ENCODE measurements at regions not wholly inside any gene's neighbourhood (a gene's known extent, or its start where the extent isn't known, plus 50 kb on each side); places are given as distances from the start of the nearest gene placed in this dataset.

DNA sequence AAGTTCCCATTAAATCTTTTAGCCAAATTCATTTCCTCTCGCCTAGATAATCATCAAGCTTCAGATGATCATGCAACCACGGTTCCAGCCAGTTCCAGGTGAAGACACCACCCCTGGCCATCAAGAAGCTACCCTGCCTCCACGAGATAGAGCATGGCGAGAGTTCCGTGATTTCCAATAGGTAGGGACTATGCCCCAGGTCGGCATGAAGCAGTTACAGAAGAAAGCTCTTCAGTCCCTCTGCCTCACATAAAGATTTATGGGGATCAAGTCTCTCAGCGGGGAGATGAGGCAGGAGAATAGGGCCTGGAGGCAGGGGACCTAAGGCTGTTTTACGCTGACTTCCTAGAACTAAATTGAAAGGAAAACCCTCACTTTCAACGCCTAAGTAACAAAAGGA is 183.9 kb downstream of the OR13H1 start:
- ChIA-PET CTCF (no interaction called here), POLR2A (no interaction called here)
- peaks cover under 1 to 20% (median 9%) of the 10 kb centered on the region in 5 experiments for H3K9me3 ChIP-seq (ENCODE audit: control extremely low read depth in 1 of 5, control insufficient read depth in 4 of 5, insufficient read depth in 2 of 5, low read depth in 1 of 5, low read length in 4 of 5)
- no peak for DNase-seq
- 66% methylated on average over 9 of the region's 9 CpGs for WGBS (ENCODE audit: insufficient coverage)
- H3K4me3 ChIP-seq (ENCODE audit: control insufficient read depth in 1 of 7, extremely low read depth in 1 of 7, insufficient read depth in 4 of 7, low read depth in 2 of 7, low read length in 6 of 7) = peak overlapping the region in 3 of 7 experiments; percentile 69 to 82 (median 74)
- peaks cover 0 to 18% (median 1%) of the 10 kb centered on the region in 4 experiments for H3K36me3 ChIP-seq (ENCODE audit: control insufficient read depth in 4 of 4, insufficient read depth in 4 of 4, low read length in 3 of 4)
- no peak overlapping the region for H3K27ac ChIP-seq (ENCODE audit: insufficient read depth in 1 of 2, low read depth in 1 of 2, low read length in 2 of 2, poor library complexity in 1 of 2, severe bottlenecking in 2 of 2)
- no peaks in the 10 kb centered on the region for H3K27me3 ChIP-seq (replicated peaks in 2 of 5; ENCODE audit: control insufficient read depth in 4 of 5, insufficient read depth in 5 of 5, low read length in 4 of 5)
- H3K4me1 ChIP-seq (ENCODE audit: control extremely low read depth in 1 of 4, control insufficient read depth in 4 of 4, insufficient read depth in 4 of 4, low read length in 3 of 4) = peaks cover 0 to 9% (median 0%) of the 10 kb centered on the region in 4 experiments

DNA sequence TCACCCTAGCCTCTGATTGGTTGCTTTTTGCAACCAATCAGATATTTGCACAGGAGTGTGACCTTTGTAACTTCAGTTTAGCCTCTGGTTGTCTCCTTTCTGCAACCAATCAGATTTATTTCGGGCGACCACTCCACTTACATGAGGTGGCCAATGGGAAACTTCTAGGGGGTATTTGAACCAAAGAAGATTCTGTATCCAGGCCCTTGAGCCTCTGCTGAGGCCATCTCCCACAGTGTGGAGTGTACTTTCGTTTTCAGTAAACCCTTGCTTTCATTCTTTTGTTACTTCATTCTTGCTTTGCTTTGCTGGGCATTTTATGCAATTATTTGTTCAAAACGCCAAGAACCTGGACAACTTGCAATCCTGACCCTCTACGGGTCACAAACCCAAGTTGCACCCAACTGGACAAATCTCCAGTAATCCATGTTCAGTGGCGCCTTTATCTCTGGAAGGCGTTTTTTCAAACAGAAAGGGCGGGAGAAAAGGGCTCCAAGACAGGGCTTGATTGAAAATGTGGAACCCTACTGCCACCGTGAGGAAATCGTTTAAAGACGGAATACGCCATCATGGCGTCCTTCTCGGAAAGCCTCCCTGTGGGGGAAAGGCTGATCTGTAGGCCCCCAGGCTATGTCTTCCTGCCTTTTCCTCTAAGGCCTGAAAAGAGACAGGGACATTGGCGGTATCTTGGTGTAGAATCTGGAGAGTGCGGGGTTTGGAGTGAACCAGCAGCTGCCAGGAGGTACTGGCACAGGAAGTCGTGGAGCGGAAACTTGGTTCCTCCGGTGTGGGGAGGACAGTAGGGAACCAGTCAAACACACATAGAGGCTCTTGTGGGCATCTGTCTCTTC is 184.6 kb downstream of the OR13H1 start:
- H3K4me1 ChIP-seq (ENCODE audit: control extremely low read depth in 1 of 4, control insufficient read depth in 4 of 4, insufficient read depth in 4 of 4, low read length in 3 of 4) = peaks cover 0 to 9% (median 0%) of the 10 kb centered on the region in 4 experiments
- peak in 2 of 3 donors; percentile 90 to 95 for DNase-seq
- ChIA-PET POLR2A (no interaction called here), CTCF (no interaction called here)
- H3K4me3 ChIP-seq (ENCODE audit: control insufficient read depth in 1 of 7, extremely low read depth in 1 of 7, insufficient read depth in 4 of 7, low read depth in 2 of 7, low read length in 6 of 7) = peak overlapping the region in 5 of 7 experiments; percentile 37 to 82 (median 69)
- H3K27ac ChIP-seq (ENCODE audit: insufficient read depth in 1 of 2, low read depth in 1 of 2, low read length in 2 of 2, poor library complexity in 1 of 2, severe bottlenecking in 2 of 2) = peak overlapping the region; percentile 12 to 67
- 62% methylated on average over 15 of the region's 19 CpGs for WGBS (ENCODE audit: insufficient coverage)
- H3K9me3 ChIP-seq (ENCODE audit: control extremely low read depth in 1 of 5, control insufficient read depth in 4 of 5, insufficient read depth in 2 of 5, low read depth in 1 of 5, low read length in 4 of 5) = peaks cover 2 to 20% (median 9%) of the 10 kb centered on the region in 5 experiments
- H3K36me3 ChIP-seq (ENCODE audit: control insufficient read depth in 4 of 4, insufficient read depth in 4 of 4, low read length in 3 of 4) = peaks cover 0 to 18% (median 1%) of the 10 kb centered on the region in 4 experiments
- H3K27me3 ChIP-seq (replicated peaks in 2 of 5; ENCODE audit: control insufficient read depth in 4 of 5, insufficient read depth in 5 of 5, low read length in 4 of 5) = no peaks in the 10 kb centered on the region

DNA sequence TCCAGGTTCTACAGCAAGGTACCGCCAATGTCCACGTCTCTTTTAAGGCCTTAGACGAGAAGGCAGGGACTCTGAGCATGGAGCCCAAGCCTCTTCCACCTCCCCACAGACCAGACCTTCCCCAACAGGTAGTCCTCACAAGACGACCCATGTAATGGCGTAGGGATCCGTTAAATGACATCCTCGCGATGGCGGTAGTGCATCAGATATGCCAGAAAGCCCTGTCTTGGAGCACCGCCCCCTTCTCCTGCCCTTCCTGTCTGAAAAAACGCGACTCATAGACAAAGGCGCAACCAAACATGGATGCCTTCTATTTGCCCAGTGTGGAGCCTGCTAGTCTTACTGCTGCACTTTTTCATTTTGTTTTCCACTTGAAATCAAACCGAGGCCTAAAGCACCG is 185.4 kb downstream of the OR13H1 start:
- H3K4me3 ChIP-seq (ENCODE audit: control insufficient read depth in 1 of 7, extremely low read depth in 1 of 7, insufficient read depth in 4 of 7, low read depth in 2 of 7, low read length in 6 of 7) = peak overlapping the region in 5 of 7 experiments; percentile 37 to 82 (median 69)
- peaks cover 2 to 20% (median 9%) of the 10 kb centered on the region in 5 experiments for H3K9me3 ChIP-seq (ENCODE audit: control extremely low read depth in 1 of 5, control insufficient read depth in 4 of 5, insufficient read depth in 2 of 5, low read depth in 1 of 5, low read length in 4 of 5)
- peaks cover 0 to 12% (median 2%) of the 10 kb centered on the region in 4 experiments for H3K4me1 ChIP-seq (ENCODE audit: control extremely low read depth in 1 of 4, control insufficient read depth in 4 of 4, insufficient read depth in 4 of 4, low read length in 3 of 4)
- peaks cover 0 to 23% (median 2%) of the 10 kb centered on the region in 4 experiments for H3K36me3 ChIP-seq (ENCODE audit: control insufficient read depth in 4 of 4, insufficient read depth in 4 of 4, low read length in 3 of 4)
- no peaks in the 10 kb centered on the region for H3K27me3 ChIP-seq (replicated peaks in 2 of 5; ENCODE audit: control insufficient read depth in 4 of 5, insufficient read depth in 5 of 5, low read length in 4 of 5)
- CTCF ChIA-PET = no interaction called here
- POLR2A ChIA-PET = no interaction called here
- peak in 2 of 3 donors; percentile 93 for DNase-seq
- peak overlapping the region; percentile 12 to 67 for H3K27ac ChIP-seq (ENCODE audit: insufficient read depth in 1 of 2, low read depth in 1 of 2, low read length in 2 of 2, poor library complexity in 1 of 2, severe bottlenecking in 2 of 2)
- 66% methylated on average over 15 of the region's 15 CpGs for WGBS (ENCODE audit: insufficient coverage)

DNA sequence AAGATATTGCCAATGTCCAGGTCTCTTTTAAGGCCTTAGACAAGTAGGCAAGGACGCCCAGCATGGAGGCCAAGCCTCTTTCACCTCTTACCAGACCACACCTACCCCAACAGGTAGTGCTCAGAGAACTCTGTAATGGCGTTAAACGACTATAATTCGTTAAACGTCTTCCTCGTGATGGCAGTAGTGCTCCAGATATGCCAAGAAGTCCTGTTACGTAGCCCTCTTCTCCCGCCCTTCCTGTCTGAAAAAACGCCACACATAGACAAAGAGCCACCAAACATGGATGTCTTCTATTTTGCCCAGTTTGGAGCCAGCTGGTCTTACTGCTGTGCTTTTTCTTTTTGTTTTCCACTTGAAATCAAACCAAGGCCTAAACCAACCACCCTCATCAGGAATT is 190.7 kb downstream of the OR13H1 start:
- ChIA-PET POLR2A (no interaction called here), CTCF (no interaction called here)
- H3K27me3 ChIP-seq (replicated peaks in 2 of 5; ENCODE audit: control insufficient read depth in 4 of 5, insufficient read depth in 5 of 5, low read length in 4 of 5) = no peaks in the 10 kb centered on the region
- peaks cover 0 to 10% (median 4%) of the 10 kb centered on the region in 4 experiments for H3K4me1 ChIP-seq (ENCODE audit: control extremely low read depth in 1 of 4, control insufficient read depth in 4 of 4, insufficient read depth in 4 of 4, low read length in 3 of 4)
- DNase-seq = peak in 2 of 3 donors; percentile 92 to 96
- H3K4me3 ChIP-seq (ENCODE audit: control insufficient read depth in 1 of 7, extremely low read depth in 1 of 7, insufficient read depth in 4 of 7, low read depth in 2 of 7, low read length in 6 of 7) = peak overlapping the region in 3 of 7 experiments; percentile 8 to 28 (median 22)
- peaks cover 9 to 36% (median 11%) of the 10 kb centered on the region in 4 experiments for H3K36me3 ChIP-seq (ENCODE audit: control insufficient read depth in 4 of 4, insufficient read depth in 4 of 4, low read length in 3 of 4)
- WGBS (ENCODE audit: insufficient coverage) = 51% methylated on average over 9 of the region's 9 CpGs
- H3K9me3 ChIP-seq (ENCODE audit: control extremely low read depth in 1 of 5, control insufficient read depth in 4 of 5, insufficient read depth in 2 of 5, low read depth in 1 of 5, low read length in 4 of 5) = peaks cover 0 to 4% (median 2%) of the 10 kb centered on the region in 5 experiments
- H3K27ac ChIP-seq (ENCODE audit: insufficient read depth in 1 of 2, low read depth in 1 of 2, low read length in 2 of 2, poor library complexity in 1 of 2, severe bottlenecking in 2 of 2) = no peak overlapping the region

DNA sequence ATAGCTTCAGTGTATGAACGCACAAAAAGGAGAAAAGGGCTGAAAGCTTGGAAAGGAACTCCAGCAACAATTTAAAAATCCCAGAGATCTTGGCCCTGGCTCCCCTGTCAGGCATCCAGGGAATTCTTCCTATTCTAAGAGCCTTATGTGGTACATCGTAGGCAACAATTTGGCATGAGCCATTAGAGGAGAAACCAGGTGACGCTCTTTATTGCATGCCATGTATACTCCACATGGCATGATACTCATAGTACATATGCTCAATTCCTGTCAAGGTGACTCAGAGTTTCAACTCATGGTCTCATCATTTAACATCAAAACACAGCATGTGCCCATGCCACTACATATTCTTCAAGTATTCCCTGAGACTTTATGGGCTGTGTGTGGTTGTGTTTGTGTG is 191.3 kb downstream of the OR13H1 start:
- DNase-seq = no peak
- Histone ChIP-seq H3K9me3 (ENCODE audit: control extremely low read depth in 1 of 5, control insufficient read depth in 4 of 5, insufficient read depth in 2 of 5, low read depth in 1 of 5, low read length in 4 of 5) (peaks cover 0 to 9% (median 5%) of the 10 kb centered on the region in 5 experiments), H3K27me3 (replicated peaks in 2 of 5; ENCODE audit: control insufficient read depth in 4 of 5, insufficient read depth in 5 of 5, low read length in 4 of 5) (no peaks in the 10 kb centered on the region), H3K4me3 (ENCODE audit: control insufficient read depth in 1 of 7, extremely low read depth in 1 of 7, insufficient read depth in 4 of 7, low read depth in 2 of 7, low read length in 6 of 7) (peak overlapping the region in 3 of 7 experiments; percentile 8 to 28 (median 22)), H3K36me3 (ENCODE audit: control insufficient read depth in 4 of 4, insufficient read depth in 4 of 4, low read length in 3 of 4) (peaks cover 9 to 34% (median 11%) of the 10 kb centered on the region in 4 experiments), H3K27ac (ENCODE audit: insufficient read depth in 1 of 2, low read depth in 1 of 2, low read length in 2 of 2, poor library complexity in 1 of 2, severe bottlenecking in 2 of 2) (no peak overlapping the region), H3K4me1 (ENCODE audit: control extremely low read depth in 1 of 4, control insufficient read depth in 4 of 4, insufficient read depth in 4 of 4, low read length in 3 of 4) (peaks cover 0 to 8% (median 3%) of the 10 kb centered on the region in 4 experiments)
- POLR2A ChIA-PET = no interaction called here
- WGBS (ENCODE audit: insufficient coverage) = 69% methylated on average over 2 of the region's 3 CpGs
- CTCF ChIA-PET = no interaction called here

DNA sequence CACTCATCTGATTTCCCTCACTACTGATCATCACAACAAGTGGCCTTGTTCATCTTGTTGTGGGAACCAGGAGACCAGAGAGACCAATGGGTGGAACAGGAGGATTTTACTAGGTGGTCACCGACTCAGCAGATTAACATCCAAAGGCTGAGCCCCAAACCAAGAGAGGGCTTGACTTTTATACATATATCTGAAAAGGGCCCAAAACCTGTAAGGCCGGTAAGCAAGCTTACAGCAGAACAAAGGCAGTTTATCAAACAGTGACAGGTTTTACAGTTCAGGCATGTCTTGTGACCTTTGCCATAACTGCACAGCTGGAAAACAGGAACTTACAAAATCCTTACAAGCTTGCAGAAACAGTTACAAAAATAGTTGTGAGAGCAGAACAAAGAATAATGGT is 195.9 kb downstream of the OR13H1 start:
- H3K27me3 ChIP-seq (replicated peaks in 2 of 5; ENCODE audit: control insufficient read depth in 4 of 5, insufficient read depth in 5 of 5, low read length in 4 of 5) = no peaks in the 10 kb centered on the region
- DNase-seq = no peak
- CTCF ChIA-PET = no interaction called here
- H3K9me3 ChIP-seq (ENCODE audit: control extremely low read depth in 1 of 5, control insufficient read depth in 4 of 5, insufficient read depth in 2 of 5, low read depth in 1 of 5, low read length in 4 of 5) = peaks cover 0 to 24% (median 16%) of the 10 kb centered on the region in 5 experiments
- H3K27ac ChIP-seq (ENCODE audit: insufficient read depth in 1 of 2, low read depth in 1 of 2, low read length in 2 of 2, poor library complexity in 1 of 2, severe bottlenecking in 2 of 2) = no peak overlapping the region
- POLR2A ChIA-PET = interaction anchor here (0.6 kb wide), 1 partner anchor 64 kb away, joined by 3 read pairs; no protein-coding TSS in a partner anchor
- peaks cover 0 to 10% (median 0%) of the 10 kb centered on the region in 4 experiments for H3K4me1 ChIP-seq (ENCODE audit: control extremely low read depth in 1 of 4, control insufficient read depth in 4 of 4, insufficient read depth in 4 of 4, low read length in 3 of 4)
- peaks cover 4 to 54% (median 18%) of the 10 kb centered on the region in 4 experiments for H3K36me3 ChIP-seq (ENCODE audit: control insufficient read depth in 4 of 4, insufficient read depth in 4 of 4, low read length in 3 of 4)
- no peak overlapping the region for H3K4me3 ChIP-seq (ENCODE audit: control insufficient read depth in 1 of 7, extremely low read depth in 1 of 7, insufficient read depth in 4 of 7, low read depth in 2 of 7, low read length in 6 of 7)
- 17% methylated on average over 1 of the region's 2 CpGs for WGBS (ENCODE audit: insufficient coverage)

DNA sequence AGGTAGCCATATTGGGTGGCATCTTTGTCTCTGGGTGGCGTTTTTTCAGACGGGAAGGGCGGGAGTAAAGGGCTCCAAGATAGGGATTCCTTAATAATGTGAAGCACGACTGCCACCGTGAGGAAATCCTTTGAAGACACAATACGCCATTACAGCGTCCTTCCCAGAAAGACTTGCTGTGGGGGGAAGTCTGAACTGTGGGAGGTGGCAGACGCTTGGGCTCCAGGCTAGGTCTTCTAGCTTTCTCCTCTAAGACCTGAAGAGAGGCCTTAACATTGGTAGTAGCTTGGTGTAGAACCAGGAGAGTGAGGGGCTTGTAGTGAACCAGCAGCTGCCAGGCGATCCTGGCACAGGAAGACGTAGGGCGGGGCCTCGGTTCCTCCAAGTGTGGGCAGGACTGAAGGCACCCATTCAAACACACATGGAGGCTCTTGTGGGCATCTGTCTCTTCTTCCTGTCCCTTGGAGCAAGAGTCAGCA is 197.3 kb downstream of the OR13H1 start:
- Histone ChIP-seq H3K4me3 (ENCODE audit: control insufficient read depth in 1 of 7, extremely low read depth in 1 of 7, insufficient read depth in 4 of 7, low read depth in 2 of 7, low read length in 6 of 7) (peak overlapping the region in 5 of 7 experiments; percentile 1 to 82 (median 66)), H3K27ac (ENCODE audit: insufficient read depth in 1 of 2, low read depth in 1 of 2, low read length in 2 of 2, poor library complexity in 1 of 2, severe bottlenecking in 2 of 2) (peak overlapping the region in 1 of 2 experiments; percentile 63), H3K36me3 (ENCODE audit: control insufficient read depth in 4 of 4, insufficient read depth in 4 of 4, low read length in 3 of 4) (peaks cover 4 to 53% (median 16%) of the 10 kb centered on the region in 4 experiments), H3K9me3 (ENCODE audit: control extremely low read depth in 1 of 5, control insufficient read depth in 4 of 5, insufficient read depth in 2 of 5, low read depth in 1 of 5, low read length in 4 of 5) (peaks cover 0 to 24% (median 16%) of the 10 kb centered on the region in 5 experiments), H3K27me3 (replicated peaks in 2 of 5; ENCODE audit: control insufficient read depth in 4 of 5, insufficient read depth in 5 of 5, low read length in 4 of 5) (no peaks in the 10 kb centered on the region), H3K4me1 (ENCODE audit: control extremely low read depth in 1 of 4, control insufficient read depth in 4 of 4, insufficient read depth in 4 of 4, low read length in 3 of 4) (peaks cover 0 to 14% (median 0%) of the 10 kb centered on the region in 4 experiments)
- 56% methylated on average over 12 of the region's 12 CpGs for WGBS (ENCODE audit: insufficient coverage)
- CTCF ChIA-PET = no interaction called here
- POLR2A ChIA-PET = no interaction called here
- peak in 2 of 3 donors; percentile 91 to 95 for DNase-seq

All from common myeloid progenitor, CD34-positive (primary cell).